HG02840 (cell line): ENCODE measurements at regions not wholly inside any gene's neighbourhood (a gene's known extent, or its start where the extent isn't known, plus 50 kb on each side); places are given as distances from the start of the nearest gene placed in this dataset.

Source experiments
- ATAC-seq: cut with Tn5 transposase; IDR thresholded peaks from one replicate; pipeline ENCODE4 v1.9.1; 2021; ENCODE audit warnings: mild to moderate bottlenecking, moderate library complexity, moderate number of reproducible peaks; ENCODE audit not compliant: unreplicated experiment, low FRiP score

- ATAC-seq, result no peak
Measured at GRCh38 chr12:85663631-85664030, 172.6 kb downstream of the RASSF9 start.

DNA sequence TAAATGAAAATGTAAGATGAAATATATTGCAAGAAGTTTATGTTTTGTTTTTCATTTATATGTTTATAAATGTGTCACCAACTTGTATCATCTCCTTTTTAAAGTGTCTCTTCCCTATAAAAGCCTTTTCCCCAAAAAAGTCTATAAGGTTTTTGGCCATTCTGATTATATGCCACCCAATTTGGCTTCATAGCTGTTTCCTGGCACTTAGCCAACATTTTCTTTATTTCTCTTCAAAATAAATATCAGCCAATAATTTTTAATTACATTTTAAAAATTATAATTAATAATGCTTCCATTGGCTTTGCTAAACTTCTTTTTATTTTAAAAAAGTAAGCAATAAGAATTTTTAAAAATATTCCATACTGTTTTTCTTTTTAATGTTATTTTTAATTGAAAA, 171.8 kb downstream of the RASSF9 start:
- no peak for ATAC-seq

DNA sequence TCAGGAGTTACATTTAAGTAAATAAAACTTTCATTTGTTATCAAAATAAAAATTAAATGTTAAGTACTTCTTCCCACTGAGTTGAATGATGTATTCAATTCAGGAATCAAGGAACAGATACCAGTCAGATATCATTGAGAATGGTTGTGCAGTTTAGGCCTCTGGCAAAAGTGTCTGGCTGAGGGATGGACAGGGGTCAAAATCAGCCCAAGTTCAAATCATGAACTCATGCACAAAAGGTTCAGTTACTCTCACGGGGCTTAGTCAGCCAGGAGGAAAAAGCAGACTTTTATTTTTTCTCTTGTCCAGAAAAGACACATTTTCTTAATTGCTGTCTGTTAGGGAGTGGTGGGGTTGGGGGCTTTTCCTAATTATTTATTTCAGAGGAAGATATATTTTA, 166.3 kb downstream of the RASSF9 start:
- no peak for ATAC-seq

- no peak for ATAC-seq
Measured at GRCh38 chr12:85672436-85672835, 163.8 kb downstream of the RASSF9 start.

GRCh38 chr12:85673921-85674420, 162.2 kb downstream of the RASSF9 start:
- no peak for ATAC-seq

DNA sequence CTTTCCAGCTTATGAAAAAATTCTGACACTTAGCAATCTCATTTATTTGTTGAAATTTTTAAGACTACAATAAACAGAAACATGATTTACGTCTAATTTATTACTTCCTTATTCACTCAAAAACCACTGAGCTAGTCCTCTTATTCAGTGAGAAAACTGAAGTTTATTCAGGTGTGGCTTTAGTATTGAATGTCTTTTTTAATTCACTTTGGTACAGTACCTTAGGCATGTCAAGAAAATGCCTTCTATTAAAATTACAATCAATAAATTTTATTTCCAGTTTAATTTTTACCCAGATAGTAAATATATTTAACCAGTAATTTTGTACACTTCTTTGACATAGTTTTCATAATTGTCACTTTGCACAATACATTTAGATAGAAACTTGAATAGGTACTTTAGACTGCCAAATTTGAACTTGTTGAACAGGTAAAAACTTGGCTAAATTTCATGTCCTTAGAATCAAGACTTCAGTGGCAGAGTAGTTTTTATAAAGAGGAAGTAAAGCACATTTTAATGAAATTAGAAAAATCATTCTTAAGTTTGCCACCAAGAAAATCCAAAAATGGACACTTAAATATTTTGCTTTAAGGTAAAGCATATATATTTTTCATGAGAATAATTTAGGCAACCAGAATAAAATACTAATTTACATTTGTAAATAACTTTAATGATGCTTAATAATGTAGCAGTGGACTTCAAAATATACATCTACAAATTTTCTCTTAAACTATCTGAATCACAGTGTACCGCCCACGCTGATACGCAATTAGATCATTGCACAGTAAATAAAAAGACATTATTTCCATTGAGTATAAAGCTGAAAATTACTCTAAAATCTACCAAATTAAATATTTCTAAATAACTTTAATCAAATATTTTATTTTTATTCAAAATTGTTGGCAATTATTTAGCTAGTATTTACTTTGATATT, 159.1 kb downstream of the RASSF9 start:
- ATAC-seq, result no peak

DNA sequence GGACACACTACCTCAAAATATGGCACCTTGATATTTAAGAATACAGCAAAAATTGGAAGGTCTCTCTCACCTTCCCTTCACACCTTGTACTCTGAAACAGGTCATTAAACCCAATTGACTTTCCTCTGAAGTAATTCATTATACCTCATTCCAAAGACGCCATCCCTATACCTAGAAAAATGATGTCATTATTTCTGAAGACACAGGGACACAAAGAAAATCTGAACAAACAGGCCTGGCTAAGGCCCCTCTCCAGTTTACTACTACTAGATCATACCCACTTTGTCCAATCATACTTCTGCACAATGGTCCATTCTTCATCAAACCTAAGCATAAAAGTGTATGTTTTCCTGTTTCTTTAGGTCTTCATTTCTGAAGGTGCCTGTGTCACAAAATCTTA, 156.9 kb downstream of the RASSF9 start:
- ATAC-seq, result no peak

DNA sequence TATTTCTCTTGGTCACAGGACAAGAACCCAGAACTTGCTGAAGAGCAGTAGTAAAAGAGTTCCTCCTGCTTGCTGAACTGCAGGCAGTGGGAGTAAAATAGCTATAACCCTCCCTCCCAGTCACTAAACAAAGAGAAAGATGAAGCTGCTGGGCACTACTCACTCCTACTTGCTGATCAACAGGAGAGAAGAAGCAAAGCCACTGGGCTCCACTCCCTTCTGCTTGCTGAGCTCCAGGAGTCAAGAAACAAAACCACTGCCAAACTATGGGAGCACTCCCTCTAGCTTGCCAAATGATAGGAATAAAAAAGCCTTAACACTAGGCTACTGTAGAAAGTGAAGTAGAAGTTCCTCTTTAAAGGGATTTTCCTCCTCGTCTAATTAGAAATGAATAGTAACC, 155.3 kb downstream of the RASSF9 start:
- no peak for ATAC-seq

GRCh38 chr12:85681333-85681732, 154.9 kb downstream of the RASSF9 start:
- no peak for ATAC-seq

DNA sequence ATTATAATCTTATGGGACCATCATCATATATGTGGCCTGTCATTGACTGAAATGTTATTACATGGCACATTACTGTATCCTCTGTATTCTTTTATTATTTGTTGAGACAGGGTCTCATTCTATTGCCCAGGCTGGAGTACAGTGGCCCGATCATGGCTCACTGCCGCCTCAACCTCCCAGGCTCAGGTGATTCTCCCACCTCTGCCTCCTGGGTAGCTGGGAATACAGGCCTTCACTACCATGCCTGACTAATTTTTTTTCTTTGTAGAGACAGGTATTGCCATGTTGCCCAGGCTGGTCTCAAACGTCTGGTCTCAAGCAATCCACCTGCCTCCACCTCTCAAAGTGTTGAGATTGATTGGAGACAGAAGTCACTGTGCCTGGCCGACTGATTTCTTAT, 153.2 kb downstream of the RASSF9 start:
- ATAC-seq, result no peak

DNA sequence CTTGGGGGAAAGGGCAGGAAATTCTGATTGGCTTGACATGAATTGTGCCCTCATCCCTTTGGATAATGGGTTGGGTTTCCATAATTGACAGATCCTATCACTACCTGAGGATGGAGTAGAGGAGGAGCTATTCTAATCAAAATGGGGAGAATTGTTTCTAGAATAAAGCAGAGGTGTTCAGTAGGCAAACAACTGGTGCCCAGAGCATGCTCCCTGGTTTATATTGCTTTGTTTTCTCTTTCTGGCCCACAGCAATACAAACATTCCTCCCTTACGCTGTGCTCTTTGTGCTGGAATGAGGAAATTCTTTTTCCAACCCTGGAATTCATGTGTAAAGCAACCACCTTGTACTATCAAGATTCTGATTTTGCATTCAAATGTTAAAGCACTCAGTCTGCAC, 147.4 kb downstream of the RASSF9 start:
- ATAC-seq, result no peak

DNA sequence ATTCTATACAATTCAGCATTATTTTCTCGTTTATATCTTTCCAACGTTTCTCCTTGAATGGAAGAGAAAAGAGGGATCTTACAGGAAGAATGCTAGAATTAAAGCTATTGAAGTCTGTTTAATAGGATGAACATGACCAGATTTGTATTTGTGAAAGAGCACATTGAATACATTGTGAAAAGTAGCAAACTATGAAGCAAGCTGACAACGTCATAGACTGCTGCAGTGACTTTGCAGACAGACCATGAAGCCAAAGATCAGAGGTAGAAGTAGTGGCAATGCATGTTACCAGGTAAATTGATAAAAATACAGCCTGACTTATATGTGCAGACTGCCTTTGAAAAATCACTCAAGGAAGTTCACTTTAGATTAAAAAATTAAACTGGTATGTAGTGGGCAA, 146.1 kb downstream of the RASSF9 start:
- ATAC-seq, result no peak

- ATAC-seq, result no peak
Measured at GRCh38 chr12:85693093-85693665, 143.0 kb downstream of the RASSF9 start.

DNA sequence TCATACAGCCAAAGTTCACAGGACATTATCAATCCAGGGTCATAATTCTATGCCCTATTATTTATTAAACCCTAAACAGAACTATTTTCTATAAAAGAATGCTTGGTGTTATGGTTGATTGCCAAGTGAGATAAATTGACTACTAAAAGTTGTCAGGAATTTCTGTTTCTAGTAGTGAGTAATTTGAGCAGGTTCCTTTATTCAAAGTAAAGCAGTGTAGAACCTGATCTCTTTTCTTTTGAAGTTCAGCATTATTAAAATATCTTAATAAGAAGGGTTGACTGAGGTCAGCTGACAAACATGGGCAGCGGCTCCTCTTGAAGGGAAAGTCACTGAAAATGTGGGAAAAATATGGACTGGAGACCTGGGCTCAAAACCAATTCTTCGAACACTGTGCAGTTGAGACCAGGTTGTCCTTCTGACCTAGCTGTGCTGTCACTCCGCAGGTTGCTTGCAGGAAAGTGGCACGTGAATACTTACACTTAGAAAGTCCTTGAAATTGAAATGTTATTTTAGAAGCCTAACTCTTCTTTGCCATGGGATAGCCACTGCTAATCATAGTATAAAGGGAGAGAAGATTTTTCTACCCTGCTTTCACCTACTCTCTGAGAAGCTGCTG, 141.0 kb downstream of the RASSF9 start:
- no peak for ATAC-seq

- no peak for ATAC-seq
Measured at GRCh38 chr12:85697003-85697402, 139.2 kb downstream of the RASSF9 start.

DNA sequence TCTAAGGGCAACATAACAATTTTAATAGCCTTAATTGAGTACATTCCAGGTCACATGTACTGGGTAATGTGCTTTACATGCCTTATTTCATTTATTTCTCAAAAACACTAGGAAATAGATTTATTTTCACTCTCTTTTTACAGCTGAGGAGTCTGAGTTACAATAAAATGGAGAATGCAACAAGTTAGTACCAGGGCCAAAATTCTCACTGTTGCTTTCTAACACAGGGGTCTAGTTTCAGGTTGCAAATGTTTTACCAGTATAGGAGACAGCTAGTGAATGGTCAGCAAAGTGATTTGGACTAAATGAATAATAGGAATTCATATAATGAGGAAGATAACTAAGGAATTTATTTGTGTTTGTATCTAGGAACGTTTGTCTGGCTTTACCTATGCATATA, 137.3 kb downstream of the RASSF9 start:
- ATAC-seq, result no peak

- ATAC-seq, result no peak
Measured at GRCh38 chr12:85708775-85709174, 127.4 kb downstream of the RASSF9 start.

DNA sequence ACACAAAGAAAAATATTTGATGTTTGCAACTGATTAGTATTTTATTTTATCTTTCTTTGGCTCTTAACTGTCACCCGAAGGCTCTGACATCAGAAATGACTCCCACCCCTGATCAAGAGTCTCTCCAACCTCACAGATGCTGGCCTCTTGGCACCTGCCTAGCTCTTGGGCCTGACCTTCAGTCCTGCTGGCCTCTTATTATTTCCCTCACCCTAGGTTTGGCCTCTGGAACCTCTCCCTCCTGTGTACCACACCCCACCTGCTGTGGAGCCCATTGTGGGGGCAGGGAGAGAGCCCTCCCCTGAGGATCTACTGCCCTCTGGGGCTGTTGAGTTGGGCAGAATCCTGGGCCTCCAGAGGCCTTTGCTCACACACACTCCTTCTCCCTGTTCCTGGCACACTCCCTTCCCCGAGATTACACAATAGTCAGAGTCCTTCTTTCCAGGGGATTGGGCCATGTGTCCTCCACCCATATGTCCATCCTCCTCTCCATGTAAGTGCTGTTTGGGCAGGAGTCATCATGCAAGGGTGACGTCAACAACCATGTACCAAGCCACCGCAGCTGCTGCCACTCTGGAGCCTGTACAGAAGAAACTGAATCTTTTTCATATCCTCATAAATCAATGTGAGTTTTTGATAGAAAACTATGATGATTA, 124.3 kb downstream of the RASSF9 start:
- no peak for ATAC-seq

DNA sequence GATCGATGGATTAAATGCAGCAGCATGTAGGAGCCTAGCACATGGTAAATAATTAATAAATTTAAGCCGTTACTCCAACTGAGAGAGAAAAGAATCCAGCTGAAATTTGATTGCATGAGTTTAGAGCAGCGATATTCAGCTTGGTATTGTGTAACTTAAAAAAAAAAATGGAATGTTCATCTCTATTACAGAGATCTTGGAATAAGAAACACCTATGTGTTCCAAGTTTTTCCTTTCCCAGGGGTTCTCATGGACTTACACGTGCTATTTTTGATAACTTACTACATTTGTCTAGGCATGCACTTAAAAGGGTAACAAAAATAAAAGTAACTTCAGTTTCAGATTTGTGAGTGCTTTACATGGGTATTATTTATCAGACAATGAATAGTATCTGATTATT, 122.8 kb downstream of the RASSF9 start:
- no peak for ATAC-seq

- ATAC-seq, result no peak
Measured at GRCh38 chr12:85714425-85714824, 121.8 kb downstream of the RASSF9 start.
